Uterus (tissue), 3 donors: ENCODE measurements at regions not wholly inside any gene's neighbourhood (a gene's known extent, or its start where the extent isn't known, plus 50 kb on each side); places are given as distances from the start of the nearest gene placed in this dataset.

Source experiments
- DNase-seq, 2 donors: peaks; one replicate each; pipeline ENCODE4 v3.0.0-alpha.2; 2019 to 2020
- H3K27ac ChIP-seq, 2 donors: fragments of 200-600 bp; sonication (generic); 1 replicate in 1 of 2; 2 replicates in 1 of 2; pipeline ENCODE4 v1.5.1; 2016 to 2018
- H3K27me3 ChIP-seq, 2 donors: fragments of 200-600 bp; sonication (generic); one replicate each; pipeline ENCODE4 v1.5.1; 2018 to 2019; ENCODE audit warnings: control low read depth in 1 of 2
- H3K36me3 ChIP-seq, 2 donors: fragments of 200-600 bp; sonication (generic); one replicate each; pipeline ENCODE4 v1.5.1; 2019; ENCODE audit warnings: control low read depth in 1 of 2
- H3K4me1 ChIP-seq, 2 donors: fragments of 200-600 bp; sonication (generic); one replicate each; pipeline ENCODE4 v1.5.1; 2018 to 2019; ENCODE audit warnings: control low read depth in 1 of 2
- H3K4me3 ChIP-seq, 2 donors: fragments of 200-600 bp; sonication (generic); 1 replicate in 1 of 2; 2 replicates in 1 of 2; pipeline ENCODE4 v1.5.1; 2018 to 2019; ENCODE audit warnings: mild to moderate bottlenecking in 1 of 2
- H3K9me3 ChIP-seq, 2 donors: fragments of 200-600 bp; sonication (generic); one replicate each; pipeline ENCODE4 v1.5.1; 2019; ENCODE audit warnings: control low read depth in 1 of 2
- POLR2A ChIP-seq, 2 donors: fragments of 450-650 bp; IDR thresholded peaks; one replicate each; pipeline ENCODE4 v1.6.1; 2016; ENCODE audit warnings: antibody characterized with exemption in 2 of 2, mild to moderate bottlenecking in 1 of 2, moderate library complexity in 1 of 2
- intact Hi-C: fragments of 100-400 bp; cut with DNase I; formaldehyde crosslinking; loops from one replicate; pipeline ENCODE4 v1.15.1; 2023; ENCODE audit warnings: low total_unique reads
- TF ChIP-seq, protein P1 (sequence below), 4 experiments: fragments of 200-600 bp in 2 of 4; fragments of 450-650 bp in 2 of 4; sonication (generic) in 2 of 4; IDR thresholded peaks; one replicate each; pipeline ENCODE4 v1.5.1; 2016 to 2019; ENCODE audit warnings: antibody characterized with exemption in 4 of 4, mild to moderate bottlenecking in 2 of 4, moderate library complexity in 1 of 4
- donor health status: DM: yes; HTN: yes; CAD: no.

DNA sequence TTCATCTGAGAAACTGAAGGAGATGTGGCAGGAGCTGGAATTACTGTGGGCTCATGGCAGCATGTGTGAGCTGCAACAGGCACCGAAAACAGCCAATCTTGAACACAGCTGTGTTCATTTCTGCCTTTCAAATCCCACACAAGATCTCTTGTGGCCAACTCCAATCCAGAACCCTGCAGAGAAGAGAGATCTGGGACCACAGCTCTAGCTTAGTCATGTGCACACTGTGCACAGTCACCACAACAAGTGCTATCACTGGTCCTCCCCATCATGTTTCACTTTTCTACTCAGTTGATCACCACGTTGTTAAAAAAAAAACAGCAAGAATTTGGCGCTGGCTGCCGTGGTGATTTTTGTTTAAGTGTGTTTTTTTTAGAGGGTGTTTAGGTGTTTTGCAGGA lies 254.5 kb upstream of the ELAC2 start:
- TF ChIP-seq, protein P1, sequence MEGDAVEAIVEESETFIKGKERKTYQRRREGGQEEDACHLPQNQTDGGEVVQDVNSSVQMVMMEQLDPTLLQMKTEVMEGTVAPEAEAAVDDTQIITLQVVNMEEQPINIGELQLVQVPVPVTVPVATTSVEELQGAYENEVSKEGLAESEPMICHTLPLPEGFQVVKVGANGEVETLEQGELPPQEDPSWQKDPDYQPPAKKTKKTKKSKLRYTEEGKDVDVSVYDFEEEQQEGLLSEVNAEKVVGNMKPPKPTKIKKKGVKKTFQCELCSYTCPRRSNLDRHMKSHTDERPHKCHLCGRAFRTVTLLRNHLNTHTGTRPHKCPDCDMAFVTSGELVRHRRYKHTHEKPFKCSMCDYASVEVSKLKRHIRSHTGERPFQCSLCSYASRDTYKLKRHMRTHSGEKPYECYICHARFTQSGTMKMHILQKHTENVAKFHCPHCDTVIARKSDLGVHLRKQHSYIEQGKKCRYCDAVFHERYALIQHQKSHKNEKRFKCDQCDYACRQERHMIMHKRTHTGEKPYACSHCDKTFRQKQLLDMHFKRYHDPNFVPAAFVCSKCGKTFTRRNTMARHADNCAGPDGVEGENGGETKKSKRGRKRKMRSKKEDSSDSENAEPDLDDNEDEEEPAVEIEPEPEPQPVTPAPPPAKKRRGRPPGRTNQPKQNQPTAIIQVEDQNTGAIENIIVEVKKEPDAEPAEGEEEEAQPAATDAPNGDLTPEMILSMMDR (IDR thresholded peaks at IDR 0.05): no peak
- TF ChIP-seq POLR2A (IDR thresholded peaks at IDR 0.05): no peak
- DNase-seq: no peak
- no peak overlapping the region for H3K4me3 ChIP-seq
- no peaks in the 10 kb centered on the region for H3K4me1 ChIP-seq
- intact Hi-C loops: no loop called here
- no peaks in the 10 kb centered on the region for H3K27me3 ChIP-seq
- H3K36me3 ChIP-seq: no peaks in the 10 kb centered on the region
- no peak overlapping the region for H3K27ac ChIP-seq
- no peaks in the 10 kb centered on the region for H3K9me3 ChIP-seq

DNA sequence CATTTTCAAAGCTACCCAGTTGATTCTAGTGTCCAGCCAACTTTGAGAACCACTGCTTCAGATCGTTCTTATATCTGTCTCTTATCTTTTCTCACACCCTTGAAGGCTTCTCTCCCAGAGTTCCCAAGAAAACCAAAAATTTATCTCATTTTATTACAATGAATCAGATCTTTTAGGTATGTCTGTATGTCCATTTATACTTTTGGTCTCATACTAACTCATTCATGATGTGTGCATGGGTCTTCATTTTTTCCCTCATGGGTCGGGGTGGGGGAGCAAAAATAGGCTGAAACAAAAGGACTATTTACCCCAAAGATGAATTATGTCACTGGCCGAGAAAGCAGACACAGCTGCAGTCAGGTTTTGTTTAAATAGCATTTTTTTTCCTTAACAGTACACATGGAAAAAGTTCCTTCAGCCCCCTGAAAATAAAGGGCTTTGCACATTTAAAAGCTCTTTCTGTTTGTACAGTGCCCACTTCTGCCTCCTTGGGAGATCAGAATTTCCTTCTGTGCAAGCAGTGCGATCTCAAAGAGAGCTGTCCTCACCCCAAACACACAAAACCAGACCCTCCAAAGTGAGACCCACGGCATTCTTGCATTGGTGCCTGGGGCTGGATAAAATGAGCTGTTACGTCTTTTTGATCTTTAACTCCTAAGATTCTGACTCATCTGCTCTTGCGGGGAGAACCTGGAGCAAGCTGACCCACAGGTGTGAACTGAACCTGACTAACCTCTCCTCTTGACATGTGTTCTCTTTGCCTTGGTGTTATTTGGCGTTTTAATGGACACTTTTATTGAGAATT lies 251.2 kb upstream of the ELAC2 start:
- DNase-seq: no peak
- H3K9me3 ChIP-seq: no peaks in the 10 kb centered on the region
- no peaks in the 10 kb centered on the region for H3K36me3 ChIP-seq
- H3K4me3 ChIP-seq: no peak overlapping the region
- no peak overlapping the region for H3K27ac ChIP-seq
- intact Hi-C loops: no loop called here
- H3K4me1 ChIP-seq: no peaks in the 10 kb centered on the region
- no peaks in the 10 kb centered on the region for H3K27me3 ChIP-seq
- TF ChIP-seq, protein P1 (IDR thresholded peaks at IDR 0.05): no peak
- no peak for TF ChIP-seq POLR2A (IDR thresholded peaks at IDR 0.05)

DNA sequence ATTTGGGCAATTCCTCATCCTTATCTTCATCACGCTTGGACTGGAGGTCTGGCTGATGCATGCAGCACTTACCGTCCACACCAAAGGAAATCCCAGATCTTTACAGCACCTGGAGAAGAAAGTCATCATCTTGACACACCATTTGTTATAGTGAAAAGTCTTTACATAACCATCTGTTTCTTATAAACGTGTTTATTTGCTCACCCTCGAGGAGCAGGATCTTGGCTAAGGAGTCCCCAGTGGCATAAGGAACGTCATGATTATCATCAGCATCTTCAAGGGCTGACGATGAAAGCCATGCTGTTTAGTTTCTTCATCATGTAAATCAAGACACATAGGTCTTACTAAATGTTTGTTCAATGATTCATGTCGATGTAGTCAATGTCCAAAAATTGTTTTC lies 248.8 kb upstream of the ELAC2 start:
- DNase-seq: no peak
- no peaks in the 10 kb centered on the region for H3K9me3 ChIP-seq
- H3K4me1 ChIP-seq: no peaks in the 10 kb centered on the region
- no peak for TF ChIP-seq POLR2A (IDR thresholded peaks at IDR 0.05)
- TF ChIP-seq, protein P1 (IDR thresholded peaks at IDR 0.05): no peak
- intact Hi-C loops: no loop called here
- no peaks in the 10 kb centered on the region for H3K27me3 ChIP-seq
- no peak overlapping the region for H3K27ac ChIP-seq
- H3K36me3 ChIP-seq: no peaks in the 10 kb centered on the region
- H3K4me3 ChIP-seq: no peak overlapping the region

DNA sequence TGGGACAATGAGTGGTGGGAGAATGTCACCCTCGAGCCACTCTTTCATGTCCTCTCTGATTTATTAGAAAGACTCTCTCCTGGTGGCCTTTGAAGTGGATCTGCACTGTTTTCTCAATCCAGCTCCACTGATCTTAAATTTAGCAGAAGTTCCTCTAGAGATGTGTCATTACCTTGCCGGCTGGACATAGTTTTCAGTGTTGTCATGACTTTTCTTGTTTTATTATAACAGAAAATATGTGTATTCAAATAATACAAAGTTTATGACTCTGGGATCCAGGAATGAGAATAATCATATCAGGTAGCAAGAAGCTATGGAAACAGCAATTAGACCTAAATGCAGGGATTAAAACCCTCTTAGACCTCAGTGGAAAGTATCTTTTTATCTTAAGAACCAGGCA lies 247.5 kb upstream of the ELAC2 start:
- Histone ChIP-seq H3K27ac (no peak overlapping the region), H3K36me3 (no peaks in the 10 kb centered on the region), H3K4me3 (no peak overlapping the region), H3K27me3 (no peaks in the 10 kb centered on the region), H3K4me1 (no peaks in the 10 kb centered on the region), H3K9me3 (no peaks in the 10 kb centered on the region)
- intact Hi-C loops: no loop called here
- no peak for TF ChIP-seq POLR2A (IDR thresholded peaks at IDR 0.05)
- TF ChIP-seq, protein P1 (IDR thresholded peaks at IDR 0.05): no peak
- DNase-seq: no peak

DNA sequence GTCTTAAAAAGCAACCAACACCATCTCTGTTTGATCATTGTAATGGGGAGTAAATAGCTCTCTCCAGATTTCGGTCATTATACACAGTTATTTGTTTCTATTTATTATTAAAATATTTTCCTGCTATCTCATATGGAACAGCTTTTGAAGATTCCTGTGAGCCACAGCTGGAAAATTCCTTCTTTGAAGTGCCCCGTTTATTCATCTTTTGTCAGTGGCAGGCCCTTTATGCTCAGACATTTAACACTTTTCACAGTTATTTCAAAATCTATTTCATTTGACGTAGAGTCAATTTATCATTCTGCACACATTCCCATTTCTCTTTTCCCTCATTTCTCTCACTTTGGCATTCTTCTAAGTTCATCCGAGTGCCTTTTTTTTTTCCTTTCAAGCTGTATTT lies 245.9 kb upstream of the ELAC2 start:
- DNase-seq: no peak
- no peak for TF ChIP-seq POLR2A (IDR thresholded peaks at IDR 0.05)
- TF ChIP-seq, protein P1 (IDR thresholded peaks at IDR 0.05): no peak
- no peaks in the 10 kb centered on the region for H3K9me3 ChIP-seq
- no peaks in the 10 kb centered on the region for H3K27me3 ChIP-seq
- no peaks in the 10 kb centered on the region for H3K4me1 ChIP-seq
- H3K36me3 ChIP-seq: no peaks in the 10 kb centered on the region
- intact Hi-C loops: no loop called here
- H3K4me3 ChIP-seq: no peak overlapping the region
- no peak overlapping the region for H3K27ac ChIP-seq
